ENCODE measurements at regions not wholly inside any gene's neighbourhood (a gene's known extent, or its start where the extent isn't known, plus 50 kb on each side); places are given as distances from the start of the nearest gene placed in this dataset.

- 93 to 98% methylated on average over 2 of the region's 2 CpGs for WGBS, 2 donors
- ATAC-seq (ENCODE audit: low FRiP score in 2 of 2) = no peak
These were observed 284.6 kb downstream of the TXNL1 start for GRCh38 chr18:56353663-56354260.

GRCh38 chr18:56351911-56352500 is 286.4 kb downstream of the TXNL1 start:
- H3K4me1 ChIP-seq = no peaks in the 10 kb centered on the region
- WGBS, 2 donors = 72 to 92% methylated on average over 6 of the region's 6 CpGs
- ATAC-seq (ENCODE audit: low FRiP score in 2 of 2) (no peak), DNase-seq (no peak)
- no peaks in the 10 kb centered on the region for H3K9me3 ChIP-seq
- H3K4me3 ChIP-seq = no peak overlapping the region
- no peaks in the 10 kb centered on the region for H3K36me3 ChIP-seq
- no peak overlapping the region for H3K27ac ChIP-seq
- TF ChIP-seq POLR2AphosphoS5 (IDR thresholded peaks at IDR 0.05) = no peak
- TF ChIP-seq POLR2A (IDR thresholded peaks at IDR 0.05) = no peak
- TF ChIP-seq EP300 (IDR thresholded peaks at IDR 0.05) = no peak
- no peak for TF ChIP-seq CTCF (IDR thresholded peaks at IDR 0.05)
- H3K27me3 ChIP-seq = no peaks in the 10 kb centered on the region

More at GRCh38 chr18:56353663-56354260, 284.6 kb downstream of the TXNL1 start:
- Histone ChIP-seq H3K27me3 (no peaks in the 10 kb centered on the region), H3K9me3 (no peaks in the 10 kb centered on the region), H3K27ac (no peak overlapping the region), H3K4me1 (no peaks in the 10 kb centered on the region), H3K4me3 (no peak overlapping the region), H3K36me3 (no peaks in the 10 kb centered on the region)
- no peak for TF ChIP-seq CTCF (IDR thresholded peaks at IDR 0.05)
- no peak for TF ChIP-seq POLR2A (IDR thresholded peaks at IDR 0.05)
- TF ChIP-seq EP300 (IDR thresholded peaks at IDR 0.05) = no peak
- no peak for TF ChIP-seq POLR2AphosphoS5 (IDR thresholded peaks at IDR 0.05)
- DNase-seq = no peak

- 70 to 76% methylated on average over 3 to 4 of the region's 4 CpGs for WGBS, 2 donors
These were observed 300.9 kb downstream of the TXNL1 start for GRCh38 chr18:56337507-56337906.

GRCh38 chr18:56333839-56334238 is 304.6 kb downstream of the TXNL1 start:
- Histone ChIP-seq H3K4me3 (no peak overlapping the region), H3K4me1 (no peaks in the 10 kb centered on the region), H3K36me3 (no peaks in the 10 kb centered on the region), H3K27ac (no peak overlapping the region), H3K27me3 (no peaks in the 10 kb centered on the region), H3K9me3 (no peaks in the 10 kb centered on the region)
- 80 to 81% methylated on average over 2 of the region's 2 CpGs for WGBS, 2 donors
- ATAC-seq (ENCODE audit: low FRiP score in 2 of 2) (no peak), DNase-seq (no peak)
- TF ChIP-seq POLR2AphosphoS5 (IDR thresholded peaks at IDR 0.05) (no peak), EP300 (IDR thresholded peaks at IDR 0.05) (no peak), POLR2A (IDR thresholded peaks at IDR 0.05) (no peak), CTCF (IDR thresholded peaks at IDR 0.05) (no peak)

More at GRCh38 chr18:56337507-56337906, 300.9 kb downstream of the TXNL1 start:
- H3K9me3 ChIP-seq = no peaks in the 10 kb centered on the region
- H3K27ac ChIP-seq = no peak overlapping the region
- DNase-seq (no peak), ATAC-seq (ENCODE audit: low FRiP score in 2 of 2) (no peak)
- H3K27me3 ChIP-seq = no peaks in the 10 kb centered on the region
- no peaks in the 10 kb centered on the region for H3K4me1 ChIP-seq
- H3K36me3 ChIP-seq = no peaks in the 10 kb centered on the region
- TF ChIP-seq POLR2AphosphoS5 (IDR thresholded peaks at IDR 0.05) = no peak
- TF ChIP-seq CTCF (IDR thresholded peaks at IDR 0.05) = no peak
- no peak for TF ChIP-seq EP300 (IDR thresholded peaks at IDR 0.05)
- TF ChIP-seq POLR2A (IDR thresholded peaks at IDR 0.05) = no peak
- H3K4me3 ChIP-seq = no peak overlapping the region

- WGBS, 2 donors = 90 to 92% methylated on average over 4 of the region's 4 CpGs
- no peak overlapping the region for H3K4me3 ChIP-seq
- H3K27me3 ChIP-seq = no peaks in the 10 kb centered on the region
- ATAC-seq (ENCODE audit: low FRiP score in 2 of 2) (no peak), DNase-seq (no peak)
- no peaks in the 10 kb centered on the region for H3K36me3 ChIP-seq
- no peak overlapping the region for H3K27ac ChIP-seq
- H3K4me1 ChIP-seq = no peaks in the 10 kb centered on the region
- H3K9me3 ChIP-seq = no peaks in the 10 kb centered on the region
- no peak for TF ChIP-seq POLR2A (IDR thresholded peaks at IDR 0.05)
- TF ChIP-seq CTCF (IDR thresholded peaks at IDR 0.05) = no peak
- TF ChIP-seq EP300 (IDR thresholded peaks at IDR 0.05) = no peak
- no peak for TF ChIP-seq POLR2AphosphoS5 (IDR thresholded peaks at IDR 0.05)
These were observed 305.2 kb downstream of the TXNL1 start for GRCh38 chr18:56333146-56333545.
